ENCODE measurements at regions not wholly inside any gene's neighbourhood (a gene's known extent, or its start where the extent isn't known, plus 50 kb on each side); places are given as distances from the start of the nearest gene placed in this dataset.

DNA sequence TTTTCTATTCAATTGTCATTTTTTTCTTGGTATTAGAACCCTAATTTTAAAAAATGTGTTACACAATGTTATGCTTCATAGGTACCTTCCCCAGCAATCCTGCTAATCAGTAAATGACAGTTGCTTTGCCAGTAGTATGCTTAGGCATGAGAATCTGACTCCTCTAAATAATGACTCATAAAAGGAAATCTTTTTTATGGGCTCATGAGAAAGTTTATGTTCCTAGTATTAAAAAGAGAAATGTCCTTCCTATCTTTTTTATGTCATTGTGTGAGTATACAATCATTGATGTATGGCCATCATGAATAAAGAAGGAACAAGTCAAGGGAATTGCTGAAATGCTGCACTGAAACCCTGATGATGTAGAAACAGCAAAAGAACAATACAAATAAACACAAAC lies 1237.7 kb upstream of the PCDH20 start:
- no peak for TF ChIP-seq RAD21 (IDR thresholded peaks at IDR 0.05; ENCODE audit: low read depth)
- no peak for TF ChIP-seq ZNF274 (IDR thresholded peaks at IDR 0.05; ENCODE audit: low read depth, low read length)
- TF ChIP-seq, protein P1, sequence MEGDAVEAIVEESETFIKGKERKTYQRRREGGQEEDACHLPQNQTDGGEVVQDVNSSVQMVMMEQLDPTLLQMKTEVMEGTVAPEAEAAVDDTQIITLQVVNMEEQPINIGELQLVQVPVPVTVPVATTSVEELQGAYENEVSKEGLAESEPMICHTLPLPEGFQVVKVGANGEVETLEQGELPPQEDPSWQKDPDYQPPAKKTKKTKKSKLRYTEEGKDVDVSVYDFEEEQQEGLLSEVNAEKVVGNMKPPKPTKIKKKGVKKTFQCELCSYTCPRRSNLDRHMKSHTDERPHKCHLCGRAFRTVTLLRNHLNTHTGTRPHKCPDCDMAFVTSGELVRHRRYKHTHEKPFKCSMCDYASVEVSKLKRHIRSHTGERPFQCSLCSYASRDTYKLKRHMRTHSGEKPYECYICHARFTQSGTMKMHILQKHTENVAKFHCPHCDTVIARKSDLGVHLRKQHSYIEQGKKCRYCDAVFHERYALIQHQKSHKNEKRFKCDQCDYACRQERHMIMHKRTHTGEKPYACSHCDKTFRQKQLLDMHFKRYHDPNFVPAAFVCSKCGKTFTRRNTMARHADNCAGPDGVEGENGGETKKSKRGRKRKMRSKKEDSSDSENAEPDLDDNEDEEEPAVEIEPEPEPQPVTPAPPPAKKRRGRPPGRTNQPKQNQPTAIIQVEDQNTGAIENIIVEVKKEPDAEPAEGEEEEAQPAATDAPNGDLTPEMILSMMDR (IDR thresholded peaks at IDR 0.05 in 2 of 3, conservative IDR thresholded peaks at IDR 0.05 in 1 of 3; ENCODE audit: borderline replicate concordance in 1 of 3, insufficient read depth in 1 of 3, low read depth in 2 of 3, low read length in 2 of 3): no peak
- no peak for TF ChIP-seq ZFX (IDR thresholded peaks at IDR 0.05)
- TF ChIP-seq POLR2AphosphoS5 (IDR thresholded peaks at IDR 0.05; ENCODE audit: low read depth, low read length): no peak
- TF ChIP-seq ELF1 (IDR thresholded peaks at IDR 0.05; ENCODE audit: borderline replicate concordance, low read depth): no peak
- no peak for TF ChIP-seq SIN3A (IDR thresholded peaks at IDR 0.05; ENCODE audit: low read depth)
- no peak for TF ChIP-seq EGR1 (IDR thresholded peaks at IDR 0.05; ENCODE audit: low read depth)

All from HCT116 (cell line).